ENCODE measurements at regions not wholly inside any gene's neighbourhood (a gene's known extent, or its start where the extent isn't known, plus 50 kb on each side); places are given as distances from the start of the nearest gene placed in this dataset.

- in situ Hi-C loops (cut with HindIII; ENCODE audit: low sequenced_read_pairs), result no loop called here
- no peak for DNase-seq (ENCODE audit: low spot score)
Measured at GRCh38 chr21:19935467-19935866, 1062.7 kb upstream of the NCAM2 start.

GRCh38 chr21:19937619-19938018, 1060.6 kb upstream of the NCAM2 start:
- in situ Hi-C loops (cut with HindIII; ENCODE audit: low sequenced_read_pairs), result no loop called here
- DNase-seq (ENCODE audit: low spot score), result no peak

DNA sequence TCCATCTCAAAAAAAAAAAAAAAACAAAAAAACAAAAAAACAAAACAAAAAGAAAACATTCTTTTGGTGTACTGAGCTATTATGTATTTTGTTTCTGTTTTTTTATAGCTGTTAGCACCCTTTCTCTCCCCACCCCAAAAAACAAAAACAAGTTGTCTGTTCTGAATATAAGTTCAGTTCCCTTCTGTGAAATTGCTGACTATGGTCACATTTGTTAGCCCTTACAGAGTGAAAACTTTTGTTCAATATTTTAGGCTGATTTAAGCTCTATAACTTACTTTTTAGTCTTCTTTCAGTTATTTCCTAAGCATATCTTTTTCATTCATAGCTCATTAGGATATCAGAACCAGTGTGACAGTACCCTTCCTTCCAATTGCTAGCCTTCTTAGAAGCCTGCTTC, 1056.6 kb upstream of the NCAM2 start:
- in situ Hi-C loops (cut with HindIII; ENCODE audit: low sequenced_read_pairs), result no loop called here
- DNase-seq (ENCODE audit: low spot score), result no peak

GRCh38 chr21:19950347-19950746, 1047.9 kb upstream of the NCAM2 start:
- in situ Hi-C loops (cut with HindIII; ENCODE audit: low sequenced_read_pairs), result no loop called here
- DNase-seq (ENCODE audit: low spot score), result no peak

- DNase-seq (ENCODE audit: low spot score), result no peak
- in situ Hi-C loops (cut with HindIII; ENCODE audit: low sequenced_read_pairs), result no loop called here
Measured at GRCh38 chr21:19969156-19969555, 1029.1 kb upstream of the NCAM2 start.

DNA sequence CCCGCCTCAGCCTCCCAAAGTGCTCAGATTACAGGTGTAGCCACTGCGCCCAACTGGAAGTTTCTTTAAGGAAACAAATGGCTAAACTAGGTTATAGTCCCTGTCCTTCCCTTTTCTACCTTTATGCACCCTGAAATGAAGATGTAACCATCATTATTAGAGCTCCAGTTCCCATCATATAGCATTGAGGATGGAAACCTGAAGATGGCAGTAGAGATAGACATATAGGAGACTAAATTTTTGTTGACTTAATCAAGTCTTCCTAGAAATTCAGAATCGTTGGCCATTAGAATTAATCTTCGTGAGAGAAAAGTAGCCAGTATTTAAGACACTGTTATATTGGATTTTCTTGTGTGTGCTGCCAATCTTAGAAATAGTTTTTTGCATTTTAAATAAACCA, 1016.3 kb upstream of the NCAM2 start:
- in situ Hi-C loops (cut with HindIII; ENCODE audit: low sequenced_read_pairs), result no loop called here
- DNase-seq (ENCODE audit: low spot score), result no peak

DNA sequence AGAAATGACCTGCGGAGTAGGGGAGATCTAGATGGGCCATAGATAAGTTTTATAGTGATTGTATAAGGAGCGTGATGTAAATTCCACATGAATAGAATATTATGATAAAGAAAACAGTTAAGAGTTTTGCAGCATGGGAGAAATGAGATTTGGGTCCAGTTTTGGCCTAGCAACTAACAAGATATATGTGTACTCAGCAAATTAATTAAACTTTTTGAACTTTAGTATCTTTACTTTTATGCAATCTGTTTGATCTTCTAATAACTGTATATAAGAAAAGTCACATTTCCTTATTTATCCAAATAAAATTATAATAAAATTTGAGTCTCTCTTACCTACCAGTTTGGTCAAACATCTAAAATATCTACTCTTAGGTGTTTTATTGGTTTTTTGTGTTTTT, 1011.8 kb upstream of the NCAM2 start:
- in situ Hi-C loops (cut with HindIII; ENCODE audit: low sequenced_read_pairs), result no loop called here
- no peak for DNase-seq (ENCODE audit: low spot score)

GRCh38 chr21:19987671-19988070, 1010.5 kb upstream of the NCAM2 start:
- DNase-seq (ENCODE audit: low spot score), result no peak
- in situ Hi-C loops (cut with HindIII; ENCODE audit: low sequenced_read_pairs), result no loop called here

DNA sequence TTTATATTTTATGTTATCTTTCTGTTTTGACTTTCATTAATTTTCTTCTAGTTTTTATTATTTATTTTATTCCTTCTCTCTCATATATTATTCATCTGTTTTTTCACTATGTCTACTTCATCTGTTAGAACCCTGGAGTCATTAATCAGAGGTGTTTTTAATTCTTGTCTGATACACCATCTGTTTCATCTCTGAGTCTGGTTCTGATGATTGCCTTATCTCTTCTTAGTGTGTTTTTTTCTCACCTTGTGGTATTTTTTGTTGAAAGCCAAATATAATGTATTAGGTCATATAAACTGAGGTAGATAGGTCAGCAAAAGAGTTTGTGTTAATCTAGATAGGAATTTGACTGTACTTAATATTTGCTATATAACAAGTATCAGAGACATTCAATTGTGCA, 1005.7 kb upstream of the NCAM2 start:
- DNase-seq (ENCODE audit: low spot score), result no peak
- in situ Hi-C loops (cut with HindIII; ENCODE audit: low sequenced_read_pairs), result no loop called here

DNA sequence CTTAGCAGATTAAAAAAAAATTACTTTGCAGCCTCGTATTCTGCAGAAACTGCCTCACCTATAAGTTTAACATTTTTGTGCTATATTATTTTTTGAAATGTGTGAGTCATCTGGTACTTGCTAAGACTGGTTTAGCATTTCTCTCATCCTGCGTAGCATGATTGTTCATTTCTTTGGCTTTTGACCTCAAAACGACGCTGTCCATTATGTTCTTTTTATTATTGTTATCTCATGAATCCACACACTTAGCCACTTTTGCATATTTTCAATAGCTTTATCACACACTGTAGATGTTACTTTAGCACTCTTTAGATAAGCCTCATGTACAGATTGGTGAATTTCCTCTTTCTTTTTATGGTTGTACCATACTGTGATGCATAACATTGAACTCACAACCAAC, 1004.9 kb upstream of the NCAM2 start:
- in situ Hi-C loops (cut with HindIII; ENCODE audit: low sequenced_read_pairs), result no loop called here
- DNase-seq (ENCODE audit: low spot score), result no peak

DNA sequence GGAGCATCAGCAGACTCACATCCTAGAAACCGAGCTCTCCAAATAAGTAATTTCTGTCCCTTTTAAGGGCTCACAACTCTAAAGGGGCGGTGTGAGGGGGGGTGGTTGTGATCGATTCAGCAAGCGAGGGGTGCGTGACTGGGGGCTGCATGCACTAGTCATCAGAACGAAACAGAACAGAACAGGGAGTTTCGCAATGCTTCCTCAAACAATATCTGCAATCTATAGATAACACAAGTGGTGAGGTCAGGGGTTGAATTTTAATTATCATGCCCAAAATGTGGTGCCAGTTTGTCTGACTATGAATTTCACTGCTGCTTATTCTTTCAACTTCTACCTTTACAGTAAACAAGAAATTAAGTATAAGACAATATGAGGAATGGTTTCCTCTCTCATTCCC, 1003.0 kb upstream of the NCAM2 start:
- in situ Hi-C loops (cut with HindIII; ENCODE audit: low sequenced_read_pairs), result no loop called here
- DNase-seq (ENCODE audit: low spot score), result no peak

DNA sequence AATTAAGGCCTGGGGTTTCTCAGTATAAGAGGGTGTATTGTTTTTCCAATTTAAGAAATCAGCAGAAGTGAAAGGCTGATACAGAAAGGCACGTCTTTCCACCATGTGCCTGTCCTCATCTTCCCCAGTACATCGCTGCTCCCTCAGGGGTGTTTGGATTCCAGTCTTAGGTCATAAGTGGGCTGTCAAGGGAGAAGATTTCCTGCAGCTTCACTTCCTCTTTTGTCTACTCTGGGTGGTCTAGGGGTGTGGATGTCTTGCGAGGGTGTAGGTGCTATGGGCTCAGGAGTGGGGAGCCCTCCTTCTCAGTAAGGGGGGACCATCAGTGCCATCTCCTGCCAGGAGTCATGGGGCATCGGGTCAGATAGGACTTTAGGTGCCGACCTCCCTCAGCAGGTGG, 999.8 kb upstream of the NCAM2 start:
- in situ Hi-C loops (cut with HindIII; ENCODE audit: low sequenced_read_pairs), result no loop called here
- DNase-seq (ENCODE audit: low spot score), result no peak

- no peak for DNase-seq (ENCODE audit: low spot score)
- in situ Hi-C loops (cut with HindIII; ENCODE audit: low sequenced_read_pairs), result no loop called here
Measured at GRCh38 chr21:19999369-20000272, 998.6 kb upstream of the NCAM2 start.

DNA sequence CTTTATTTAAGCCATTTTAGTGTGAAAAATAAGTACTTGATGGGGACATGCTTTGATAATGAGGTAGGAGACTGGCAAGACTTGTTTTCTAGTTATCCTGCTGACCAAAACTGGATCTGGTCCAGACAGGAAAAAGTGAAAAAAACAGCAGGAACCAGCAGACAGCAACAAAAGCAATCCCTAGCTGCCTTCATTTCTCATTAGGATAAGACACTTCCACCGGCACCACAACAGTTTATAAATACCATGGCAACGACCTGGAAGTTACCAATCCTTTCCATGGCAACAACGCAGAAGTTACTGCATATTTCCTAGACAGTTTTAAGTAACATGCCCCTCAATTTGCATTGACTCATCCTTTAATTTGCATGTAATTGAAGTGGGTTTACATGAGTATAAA, 993.8 kb upstream of the NCAM2 start:
- in situ Hi-C loops (cut with HindIII; ENCODE audit: low sequenced_read_pairs), result no loop called here
- DNase-seq (ENCODE audit: low spot score), result no peak

DNA sequence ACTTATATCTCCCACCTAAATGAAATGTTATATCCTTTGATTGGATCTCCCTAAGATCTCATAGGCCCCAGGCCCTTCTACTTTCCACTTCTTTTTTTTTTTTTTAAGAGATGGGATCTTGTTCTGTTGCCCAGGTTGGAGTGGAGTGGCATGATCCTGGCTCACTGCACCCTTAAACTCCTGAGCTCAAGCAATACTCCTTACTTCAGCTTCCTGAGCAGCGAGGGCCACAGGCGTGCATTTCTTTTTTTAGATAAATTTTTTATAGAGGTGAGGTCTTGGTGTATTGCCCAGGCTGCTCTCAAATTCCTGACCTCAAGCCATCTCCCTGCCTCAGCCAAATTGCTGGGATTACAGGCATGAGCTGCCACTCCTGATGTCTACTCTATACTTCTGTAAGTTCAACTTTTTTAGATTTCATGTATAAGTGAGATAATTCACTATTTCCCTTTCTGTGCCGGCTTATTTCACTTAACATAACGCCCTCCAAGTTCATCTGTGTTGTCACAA, 987.5 kb upstream of the NCAM2 start:
- no peak for DNase-seq (ENCODE audit: low spot score)
- in situ Hi-C loops (cut with HindIII; ENCODE audit: low sequenced_read_pairs), result no loop called here

DNA sequence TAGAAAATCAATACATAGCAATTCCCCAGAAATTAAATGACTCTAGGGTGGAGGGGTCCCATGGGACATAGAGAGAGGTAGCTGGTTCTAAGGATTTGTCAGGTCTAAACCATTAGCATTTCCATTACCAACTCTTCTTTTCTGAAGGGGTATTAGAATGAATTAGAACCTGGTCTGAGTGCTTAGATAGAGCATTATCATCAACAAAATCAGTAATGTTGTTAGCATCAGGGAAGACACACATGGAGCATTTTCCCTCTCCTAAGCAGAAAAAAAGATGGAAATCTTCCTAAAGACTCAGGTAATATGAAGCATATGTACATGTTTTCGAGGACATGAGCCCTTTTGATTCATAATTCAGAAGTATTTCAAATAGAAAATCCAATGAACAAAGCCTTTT, 984.4 kb upstream of the NCAM2 start:
- DNase-seq (ENCODE audit: low spot score), result no peak
- in situ Hi-C loops (cut with HindIII; ENCODE audit: low sequenced_read_pairs), result no loop called here

GRCh38 chr21:20016435-20017005, 981.7 kb upstream of the NCAM2 start:
- no peak for DNase-seq (ENCODE audit: low spot score)
- in situ Hi-C loops (cut with HindIII; ENCODE audit: low sequenced_read_pairs), result no loop called here

GRCh38 chr21:20020026-20020425, 978.2 kb upstream of the NCAM2 start:
- no peak for DNase-seq (ENCODE audit: low spot score)
- in situ Hi-C loops (cut with HindIII; ENCODE audit: low sequenced_read_pairs), result no loop called here

GRCh38 chr21:20023193-20023592, 975.0 kb upstream of the NCAM2 start:
- DNase-seq (ENCODE audit: low spot score), result no peak
- in situ Hi-C loops (cut with HindIII; ENCODE audit: low sequenced_read_pairs), result no loop called here

DNA sequence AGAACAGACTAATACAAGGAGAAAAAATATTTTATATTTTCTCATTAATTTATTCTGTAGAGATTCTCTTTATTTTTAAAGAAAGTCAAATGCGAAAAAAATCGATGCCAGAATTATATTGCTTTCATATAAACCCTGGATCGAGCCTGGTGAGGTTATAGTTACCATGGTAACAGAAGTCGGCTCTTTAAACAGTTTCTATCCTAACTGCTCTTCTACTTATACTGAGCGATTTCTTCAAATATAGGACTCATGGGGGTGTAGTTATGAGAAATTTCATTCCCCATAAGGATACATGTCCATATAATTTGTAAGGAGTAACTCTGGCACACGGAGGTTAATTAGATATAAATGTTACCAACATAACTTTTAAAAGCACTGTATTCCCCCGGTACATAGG, 973.5 kb upstream of the NCAM2 start:
- in situ Hi-C loops (cut with HindIII; ENCODE audit: low sequenced_read_pairs), result no loop called here
- DNase-seq (ENCODE audit: low spot score), result no peak

DNA sequence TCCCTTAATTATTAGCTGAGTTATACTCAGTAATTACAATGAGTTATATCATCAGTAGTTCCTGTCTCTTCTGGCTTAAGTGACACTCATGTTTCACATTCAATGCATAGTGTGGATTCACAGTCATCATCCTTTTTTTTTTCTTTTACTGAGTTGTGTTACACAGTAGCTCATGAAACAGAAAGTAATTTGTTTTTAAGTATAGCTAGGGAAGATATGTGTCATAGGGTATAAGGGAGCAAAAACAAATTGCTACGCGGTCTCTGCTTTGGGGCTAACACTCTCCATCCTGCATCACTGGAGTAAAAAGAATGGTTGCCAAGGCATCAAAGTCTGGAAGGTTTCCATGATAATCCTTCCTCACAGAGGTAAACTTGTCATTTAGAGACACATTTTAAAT, 971.7 kb upstream of the NCAM2 start:
- in situ Hi-C loops (cut with HindIII; ENCODE audit: low sequenced_read_pairs), result no loop called here
- DNase-seq (ENCODE audit: low spot score), result no peak

Data from G401 (cell line).